HG03196 (cell line): ENCODE measurements at regions not wholly inside any gene's neighbourhood (a gene's known extent, or its start where the extent isn't known, plus 50 kb on each side); places are given as distances from the start of the nearest gene placed in this dataset.
"Not testable (repeated sequence)": the region's sequence is repeated elsewhere in the genome, so short reads cannot be mapped to it uniquely, and the experiment has no call there.

Source experiments
- ATAC-seq: cut with Tn5 transposase; IDR thresholded peaks from one replicate; pipeline ENCODE4 v1.9.1; 2021; ENCODE audit not compliant: unreplicated experiment

- no peak for ATAC-seq
These were observed 189.2 kb upstream of the THRB start for GRCh38 chr3:24683633-24684384.

- no peak for ATAC-seq
These were observed 189.9 kb upstream of the THRB start for GRCh38 chr3:24684506-24685023.

GRCh38 chr3:24686808-24687207 lies 192.2 kb upstream of the THRB start:
- ATAC-seq, result no peak

- no peak for ATAC-seq
These were observed 193.0 kb upstream of the THRB start for GRCh38 chr3:24687671-24688070.

GRCh38 chr3:24688446-24689148 lies 193.9 kb upstream of the THRB start:
- no peak for ATAC-seq

GRCh38 chr3:24689353-24689752 lies 194.7 kb upstream of the THRB start:
- no peak for ATAC-seq

- ATAC-seq, result no peak
These were observed 196.1 kb upstream of the THRB start for GRCh38 chr3:24690777-24691176.

GRCh38 chr3:24699078-24699477 lies 204.4 kb upstream of the THRB start:
- ATAC-seq, result not testable (repeated sequence)

GRCh38 chr3:24704496-24704895 lies 209.8 kb upstream of the THRB start:
- ATAC-seq, result no peak

GRCh38 chr3:24707936-24708335 lies 213.3 kb upstream of the THRB start:
- no peak for ATAC-seq

- ATAC-seq, result no peak
These were observed 215.3 kb upstream of the THRB start for GRCh38 chr3:24709956-24710355.

GRCh38 chr3:24713516-24713915 lies 218.9 kb upstream of the THRB start:
- ATAC-seq, result no peak

- ATAC-seq, result no peak
These were observed 219.8 kb upstream of the THRB start for GRCh38 chr3:24714436-24714835.

- ATAC-seq, result no peak
These were observed 220.6 kb upstream of the THRB start for GRCh38 chr3:24715171-24715792.

GRCh38 chr3:24722087-24722486 lies 227.4 kb upstream of the THRB start:
- no peak for ATAC-seq

GRCh38 chr3:24725514-24726255 lies 231.0 kb upstream of the THRB start:
- no peak for ATAC-seq

- no peak for ATAC-seq
These were observed 231.8 kb upstream of the THRB start for GRCh38 chr3:24726423-24726822.

GRCh38 chr3:24730173-24730572 lies 235.5 kb upstream of the THRB start:
- ATAC-seq, result no peak

GRCh38 chr3:24734019-24734418 lies 239.4 kb upstream of the THRB start:
- ATAC-seq, result no peak

- no peak for ATAC-seq
These were observed 242.1 kb upstream of the THRB start for GRCh38 chr3:24736701-24737100.

GRCh38 chr3:24740326-24740725 lies 245.7 kb upstream of the THRB start:
- no peak for ATAC-seq
